ENCODE measurements at regions not wholly inside any gene's neighbourhood (a gene's known extent, or its start where the extent isn't known, plus 50 kb on each side); places are given as distances from the start of the nearest gene placed in this dataset.

- CTCF ChIA-PET, result interaction anchor here (0.6 kb wide), 1 partner anchor 654 kb away, joined by 3 read pairs; no protein-coding TSS in a partner anchor
- H3K4me1 ChIP-seq (ENCODE audit: control insufficient read depth, insufficient read depth, low read length), result no peaks in the 10 kb centered on the region
- no peaks in the 10 kb centered on the region for H3K36me3 ChIP-seq (ENCODE audit: control insufficient read depth in 2 of 2, insufficient read depth in 1 of 2, low read length in 2 of 2)
- POLR2A ChIA-PET, result no interaction called here
- no peaks in the 10 kb centered on the region for H3K9me3 ChIP-seq (ENCODE audit: control insufficient read depth, insufficient read depth, low read depth, low read length)
- no peak overlapping the region for H3K4me3 ChIP-seq (ENCODE audit: low read depth, low read length)
- H3K27ac ChIP-seq (ENCODE audit: extremely low read depth, low read depth, low read length), result no peak overlapping the region
- no peak for TF ChIP-seq ZFP69B (tag by site-specific recombination; IDR thresholded peaks at IDR 0.05)
- TF ChIP-seq ZNF558 (tag by site-specific recombination; IDR thresholded peaks at IDR 0.05), result no peak
- no peak for TF ChIP-seq ZNF239 (tag by site-specific recombination; IDR thresholded peaks at IDR 0.05)
- TF ChIP-seq ZBTB17 (tag by site-specific recombination; IDR thresholded peaks at IDR 0.05), result no peak
- TF ChIP-seq ZNF626 (tag by site-specific recombination; IDR thresholded peaks at IDR 0.05), result no peak
- TF ChIP-seq ZNF354C (tag by site-specific recombination; IDR thresholded peaks at IDR 0.05; ENCODE audit: borderline replicate concordance, low read depth), result no peak
- TF ChIP-seq ZNF324 (tag by site-specific recombination; IDR thresholded peaks at IDR 0.05), result no peak
- no peak for TF ChIP-seq ZNF596 (tag by site-specific recombination; IDR thresholded peaks at IDR 0.05)
Measured at GRCh38 chr6:120290964-120291363, 941.4 kb upstream of the MAN1A1 start.

GRCh38 chr6:120282005-120282404 lies 932.4 kb upstream of the MAN1A1 start:
- Histone ChIP-seq H3K27ac (ENCODE audit: extremely low read depth, low read depth, low read length) (no peak overlapping the region), H3K9me3 (ENCODE audit: control insufficient read depth, insufficient read depth, low read depth, low read length) (no peaks in the 10 kb centered on the region), H3K4me3 (ENCODE audit: low read depth, low read length) (no peak overlapping the region), H3K36me3 (ENCODE audit: control insufficient read depth in 2 of 2, insufficient read depth in 1 of 2, low read length in 2 of 2) (no peaks in the 10 kb centered on the region), H3K4me1 (ENCODE audit: control insufficient read depth, insufficient read depth, low read length) (no peaks in the 10 kb centered on the region)
- POLR2A ChIA-PET, result interaction anchor here (0.7 kb wide), 1 partner anchor 13 kb away, joined by 3 read pairs; no protein-coding TSS in a partner anchor
- CTCF ChIA-PET, result interaction anchor here (0.7 kb wide), 1 partner anchor 67 kb away, joined by 3 read pairs; no protein-coding TSS in a partner anchor
- no peak for TF ChIP-seq ZNF692 (tag by site-specific recombination; IDR thresholded peaks at IDR 0.05)
- TF ChIP-seq REPIN1 (tag by site-specific recombination; IDR thresholded peaks at IDR 0.05; ENCODE audit: low read depth), result no peak
- TF ChIP-seq ZNF501 (tag by site-specific recombination; IDR thresholded peaks at IDR 0.05), result no peak
- no peak for TF ChIP-seq ZNF221 (tag by site-specific recombination; IDR thresholded peaks at IDR 0.05; ENCODE audit: borderline replicate concordance)
- no peak for TF ChIP-seq SETDB1 (IDR thresholded peaks at IDR 0.05; ENCODE audit: insufficient read length, low read length)
- no peak for TF ChIP-seq ZNF530 (tag by site-specific recombination; IDR thresholded peaks at IDR 0.05; ENCODE audit: low read depth)
- TF ChIP-seq ZNF624 (tag by site-specific recombination; IDR thresholded peaks at IDR 0.05), result no peak
- no peak for TF ChIP-seq ZNF785 (tag by site-specific recombination; IDR thresholded peaks at IDR 0.05)
- no peak for TF ChIP-seq ZBTB6 (tag by site-specific recombination; IDR thresholded peaks at IDR 0.05)
- no peak for TF ChIP-seq ZFP37 (tag by site-specific recombination; IDR thresholded peaks at IDR 0.05)
- TF ChIP-seq ZBTB17 (tag by site-specific recombination; IDR thresholded peaks at IDR 0.05), result no peak
- no peak for TF ChIP-seq ZNF629 (tag by site-specific recombination; IDR thresholded peaks at IDR 0.05)
- no peak for TF ChIP-seq ZNF169 (tag by site-specific recombination; IDR thresholded peaks at IDR 0.05)
- no peak for TF ChIP-seq ZNF549 (tag by site-specific recombination; IDR thresholded peaks at IDR 0.05)
- no peak for TF ChIP-seq ZNF184 (tag by site-specific recombination; IDR thresholded peaks at IDR 0.05)
- TF ChIP-seq GLI2 (tag by site-specific recombination; IDR thresholded peaks at IDR 0.05; ENCODE audit: borderline replicate concordance, low read depth), result no peak
- TF ChIP-seq ZNF423 (tag by site-specific recombination; IDR thresholded peaks at IDR 0.05), result no peak

All from HEK293 (cell line).